Testis (tissue), 2 donors: ENCODE measurements at regions not wholly inside any gene's neighbourhood (a gene's known extent, or its start where the extent isn't known, plus 50 kb on each side); places are given as distances from the start of the nearest gene placed in this dataset.

Experiments used
- DNase-seq: peaks from one replicate; pipeline ENCODE4 v3.0.0-alpha.2; 2019
- H3K27ac ChIP-seq, 2 donors: fragments of 200-600 bp; sonication (generic); one replicate each; pipeline ENCODE4 v1.5.1; 2019
- H3K27me3 ChIP-seq: fragments of 200-600 bp; sonication (generic); one replicate; pipeline ENCODE4 v1.5.1; 2019
- H3K36me3 ChIP-seq: fragments of 200-600 bp; sonication (generic); one replicate; pipeline ENCODE4 v1.5.1; 2017; ENCODE audit warnings: low read depth; ENCODE audit errors: missing control alignments
- H3K4me1 ChIP-seq: fragments of 200-600 bp; sonication (generic); one replicate; pipeline ENCODE4 v1.5.1; 2019
- H3K4me3 ChIP-seq, 2 donors: fragments of 200-600 bp; sonication (generic); one replicate each; pipeline ENCODE4 v1.5.1; 2017 to 2019
- H3K9me3 ChIP-seq: fragments of 200-600 bp; sonication (generic); one replicate; pipeline ENCODE4 v1.5.1; 2017
- POLR2A ChIP-seq: fragments of 450-650 bp; IDR thresholded peaks from one replicate; pipeline ENCODE4 v1.6.1; 2017; ENCODE audit warnings: antibody characterized with exemption, mild to moderate bottlenecking, moderate library complexity
- WGBS, 2 donors: methylation state at CpG; one replicate each; pipeline ENCODE4 v1.1.5; 2018; 5-methylcytosine and 5-hydroxymethylcytosine counted together
- intact Hi-C: fragments of 100-400 bp; cut with DNase I; formaldehyde crosslinking; loops from one replicate; pipeline ENCODE4 v1.15.1; 2023; ENCODE audit warnings: low total_unique reads
- TF ChIP-seq, protein P1 (sequence below), 3 experiments: fragments of 450-650 bp in 2 of 3; fragments of 200-600 bp in 1 of 3; sonication (generic) in 1 of 3; IDR thresholded peaks; one replicate each; pipeline ENCODE4 v1.5.1; 2016 to 2019; ENCODE audit warnings: antibody characterized with exemption in 3 of 3, mild to moderate bottlenecking in 2 of 3, moderate library complexity in 1 of 3

- intact Hi-C loops = loop anchor here (10.0 kb wide), 1 partner anchor 50 kb away; no protein-coding TSS in a partner anchor
- no peak overlapping the region for H3K4me3 ChIP-seq
- WGBS, 2 donors = 30 to 42% methylated on average over 8 of the region's 8 CpGs
- H3K9me3 ChIP-seq = no peaks in the 10 kb centered on the region
- TF ChIP-seq, protein P1, sequence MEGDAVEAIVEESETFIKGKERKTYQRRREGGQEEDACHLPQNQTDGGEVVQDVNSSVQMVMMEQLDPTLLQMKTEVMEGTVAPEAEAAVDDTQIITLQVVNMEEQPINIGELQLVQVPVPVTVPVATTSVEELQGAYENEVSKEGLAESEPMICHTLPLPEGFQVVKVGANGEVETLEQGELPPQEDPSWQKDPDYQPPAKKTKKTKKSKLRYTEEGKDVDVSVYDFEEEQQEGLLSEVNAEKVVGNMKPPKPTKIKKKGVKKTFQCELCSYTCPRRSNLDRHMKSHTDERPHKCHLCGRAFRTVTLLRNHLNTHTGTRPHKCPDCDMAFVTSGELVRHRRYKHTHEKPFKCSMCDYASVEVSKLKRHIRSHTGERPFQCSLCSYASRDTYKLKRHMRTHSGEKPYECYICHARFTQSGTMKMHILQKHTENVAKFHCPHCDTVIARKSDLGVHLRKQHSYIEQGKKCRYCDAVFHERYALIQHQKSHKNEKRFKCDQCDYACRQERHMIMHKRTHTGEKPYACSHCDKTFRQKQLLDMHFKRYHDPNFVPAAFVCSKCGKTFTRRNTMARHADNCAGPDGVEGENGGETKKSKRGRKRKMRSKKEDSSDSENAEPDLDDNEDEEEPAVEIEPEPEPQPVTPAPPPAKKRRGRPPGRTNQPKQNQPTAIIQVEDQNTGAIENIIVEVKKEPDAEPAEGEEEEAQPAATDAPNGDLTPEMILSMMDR (IDR thresholded peaks at IDR 0.05) = no peak
- no peak for TF ChIP-seq POLR2A
- H3K36me3 ChIP-seq = no peaks in the 10 kb centered on the region
- peak overlapping the region; percentile 78 to 85 for H3K27ac ChIP-seq
- no peaks in the 10 kb centered on the region for H3K27me3 ChIP-seq
- peaks cover 31% of the 10 kb centered on the region for H3K4me1 ChIP-seq
- peak; percentile 54 for DNase-seq
Observed at GRCh38 chr9:694403-695154, 146.9 kb upstream of the DMRT1 start.

DNA sequence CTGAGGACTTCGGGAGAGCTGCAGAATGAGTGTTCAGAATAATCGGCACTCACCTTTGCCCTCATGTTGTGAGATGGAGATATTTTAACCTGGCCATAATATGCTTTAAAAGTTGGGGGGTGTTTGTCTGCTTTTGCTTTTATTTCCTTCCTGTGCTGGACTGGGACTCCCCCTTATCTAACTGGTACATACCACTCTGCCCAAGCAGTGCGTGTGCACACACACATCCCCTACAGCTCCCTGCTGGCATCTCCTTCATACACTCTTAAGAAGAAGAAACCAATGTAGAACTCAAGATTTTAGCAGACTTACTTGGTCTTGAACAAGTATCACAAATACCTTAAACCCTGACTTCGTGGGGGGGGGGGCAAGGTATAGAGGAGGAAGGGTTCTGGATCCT lies 146.2 kb upstream of the DMRT1 start:
- intact Hi-C loops = loop anchor here (10.0 kb wide), 1 partner anchor 50 kb away; no protein-coding TSS in a partner anchor

DNA sequence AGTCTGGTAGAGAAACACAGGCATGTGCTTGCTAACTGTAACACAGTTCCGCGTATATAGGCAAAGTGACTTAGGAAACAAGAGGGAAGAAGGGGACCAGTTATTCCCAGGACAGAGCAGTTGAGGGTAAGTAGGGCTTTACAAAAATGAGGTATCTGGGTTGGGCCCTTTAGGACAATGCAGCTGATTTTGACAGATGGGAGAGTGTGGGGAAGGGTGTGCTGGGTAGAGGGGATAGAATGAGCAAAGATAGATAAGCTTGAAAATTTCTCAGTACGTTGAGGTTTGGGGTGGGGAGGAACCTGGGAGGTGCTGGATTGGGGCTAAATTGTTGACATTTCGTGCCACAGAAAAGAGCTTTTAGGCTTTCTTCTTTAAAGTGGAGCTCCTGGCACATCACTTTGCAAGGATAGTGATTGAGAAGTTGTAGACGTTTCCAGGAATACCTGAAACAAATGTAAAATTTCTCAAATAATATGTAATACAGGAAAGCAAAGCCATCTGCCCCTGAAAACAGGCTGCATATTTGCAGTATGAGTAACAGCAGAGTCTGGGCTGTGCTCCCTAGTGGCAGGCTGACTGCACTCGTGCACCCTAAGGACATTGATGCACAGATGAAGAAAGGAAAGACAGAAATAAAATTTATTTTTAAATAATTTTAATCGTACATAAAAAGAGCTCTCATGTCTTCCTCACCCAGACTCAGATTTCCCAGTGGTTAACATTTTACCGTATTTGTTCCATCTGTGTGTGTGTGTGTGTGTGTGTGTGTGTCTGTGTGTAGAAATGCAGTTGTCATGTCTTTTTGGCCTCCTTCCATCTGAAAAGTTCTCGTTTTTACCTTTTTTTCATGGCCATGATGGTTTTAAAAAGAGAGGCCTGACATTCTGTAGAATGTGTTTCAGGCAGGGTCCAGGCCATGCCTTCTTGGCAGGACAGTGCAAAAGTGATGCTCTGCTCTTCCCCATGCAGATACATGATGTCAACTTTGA lies 144.9 kb upstream of the DMRT1 start:
- Histone ChIP-seq H3K36me3 (no peaks in the 10 kb centered on the region), H3K27ac (peak overlapping the region in 1 of 2 donors; percentile 28), H3K4me1 (peaks cover 44% of the 10 kb centered on the region), H3K27me3 (no peaks in the 10 kb centered on the region), H3K4me3 (no peak overlapping the region), H3K9me3 (no peaks in the 10 kb centered on the region)
- TF ChIP-seq, protein P1 (IDR thresholded peaks at IDR 0.05) = no peak
- TF ChIP-seq POLR2A = no peak
- DNase-seq = peak; percentile 63
- intact Hi-C loops = loop anchor here (10.0 kb wide), 1 partner anchor 48 kb away; no protein-coding TSS in a partner anchor
- 56 to 61% methylated on average over 9 of the region's 9 CpGs for WGBS, 2 donors

More for the DNA sequence above, 146.2 kb upstream of the DMRT1 start:
- H3K9me3 ChIP-seq = no peaks in the 10 kb centered on the region
- no peaks in the 10 kb centered on the region for H3K36me3 ChIP-seq
- H3K4me1 ChIP-seq = peaks cover 36% of the 10 kb centered on the region
- TF ChIP-seq POLR2A = no peak
- TF ChIP-seq, protein P1 (IDR thresholded peaks at IDR 0.05) = no peak
- DNase-seq = no peak
- peak overlapping the region; percentile 78 to 85 for H3K27ac ChIP-seq
- WGBS, 2 donors = 54 to 57% methylated on average over 4 of the region's 4 CpGs
- no peak overlapping the region for H3K4me3 ChIP-seq
- no peaks in the 10 kb centered on the region for H3K27me3 ChIP-seq

- Histone ChIP-seq H3K36me3 (no peaks in the 10 kb centered on the region), H3K4me1 (peaks cover 36% of the 10 kb centered on the region), H3K4me3 (no peak overlapping the region), H3K27me3 (no peaks in the 10 kb centered on the region), H3K27ac (no peak overlapping the region), H3K9me3 (no peaks in the 10 kb centered on the region)
- intact Hi-C loops = loop anchor here (10.0 kb wide), 1 partner anchor 47 kb away; no protein-coding TSS in a partner anchor
- DNase-seq = no peak
- TF ChIP-seq POLR2A = no peak
- TF ChIP-seq, protein P1 (IDR thresholded peaks at IDR 0.05) = no peak
- 79 to 84% methylated on average over 5 of the region's 5 CpGs for WGBS, 2 donors
Observed at GRCh38 chr9:698276-698675, 143.2 kb upstream of the DMRT1 start.
